A204.1 (cell line): ENCODE measurements at regions not wholly inside any gene's neighbourhood (a gene's known extent, or its start where the extent isn't known, plus 50 kb on each side); places are given as distances from the start of the nearest gene placed in this dataset.
"Not testable (repeated sequence)": the region's sequence is repeated elsewhere in the genome, so short reads cannot be mapped to it uniquely, and the experiment has no call there.

Experiments used
- FAIRE-seq: peaks from 2 replicates; lab custom pipeline; 2012; peaks lifted over from hg19 to GRCh38; lab: Jason Lieb, UNC

DNA sequence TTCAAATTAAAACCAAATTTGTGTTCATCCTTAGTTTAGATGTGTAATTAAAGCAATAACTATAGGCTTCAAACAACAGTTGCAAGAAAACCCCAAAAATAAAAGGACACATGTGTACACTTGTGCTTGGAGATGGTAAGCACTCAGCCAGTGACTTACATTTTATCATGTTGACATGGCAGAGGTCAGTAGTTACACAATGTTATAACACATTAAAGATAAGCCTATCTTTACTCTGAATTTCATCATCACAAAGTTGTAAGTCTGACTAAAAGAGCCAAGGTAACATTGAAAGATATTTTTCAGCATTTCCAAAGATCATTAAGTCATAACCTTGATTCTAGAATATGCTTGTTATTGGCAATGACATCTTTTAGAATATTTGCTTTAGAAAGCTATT is 98.5 kb upstream of the PNPLA4 start:
- FAIRE-seq, result no peak

DNA sequence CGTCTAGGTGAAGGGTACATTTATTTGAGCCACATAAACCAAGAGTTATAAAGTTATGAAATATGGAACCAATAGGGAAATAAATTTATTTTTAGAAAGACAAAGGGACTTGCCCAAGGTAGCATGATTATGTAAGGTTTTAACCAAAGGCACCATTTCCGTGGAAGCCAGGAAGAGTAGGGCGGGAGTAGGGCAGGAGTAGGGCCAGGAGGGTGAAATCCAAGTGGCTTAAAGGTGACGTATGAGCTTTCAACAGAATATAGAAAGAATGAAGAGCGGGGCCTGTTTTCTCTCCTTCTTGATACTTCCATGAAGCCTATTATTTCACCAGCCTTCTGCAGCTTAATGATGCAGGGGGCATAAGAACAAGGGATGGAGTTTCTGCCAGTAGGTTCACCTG is 91.7 kb upstream of the PNPLA4 start:
- no peak for FAIRE-seq

DNA sequence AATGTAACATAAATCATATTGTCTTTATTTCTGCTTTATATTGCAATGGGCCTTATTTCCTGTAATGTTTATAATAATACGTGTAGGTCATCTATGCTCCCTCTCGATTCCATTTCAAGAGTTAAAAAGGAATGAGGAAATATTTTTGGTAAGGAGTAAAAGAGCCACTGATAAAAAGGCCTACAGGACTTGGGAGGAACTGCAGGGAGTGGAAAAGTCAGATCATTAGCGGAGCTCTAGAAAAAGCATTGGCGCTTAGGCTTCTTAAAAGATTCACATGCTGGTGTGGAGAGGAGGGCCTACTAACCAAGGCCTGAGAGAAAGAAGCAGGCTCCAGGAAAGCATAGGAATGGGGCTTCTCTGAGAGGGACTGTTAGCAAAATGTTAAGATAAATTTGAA is 82.9 kb upstream of the PNPLA4 start:
- no peak for FAIRE-seq

DNA sequence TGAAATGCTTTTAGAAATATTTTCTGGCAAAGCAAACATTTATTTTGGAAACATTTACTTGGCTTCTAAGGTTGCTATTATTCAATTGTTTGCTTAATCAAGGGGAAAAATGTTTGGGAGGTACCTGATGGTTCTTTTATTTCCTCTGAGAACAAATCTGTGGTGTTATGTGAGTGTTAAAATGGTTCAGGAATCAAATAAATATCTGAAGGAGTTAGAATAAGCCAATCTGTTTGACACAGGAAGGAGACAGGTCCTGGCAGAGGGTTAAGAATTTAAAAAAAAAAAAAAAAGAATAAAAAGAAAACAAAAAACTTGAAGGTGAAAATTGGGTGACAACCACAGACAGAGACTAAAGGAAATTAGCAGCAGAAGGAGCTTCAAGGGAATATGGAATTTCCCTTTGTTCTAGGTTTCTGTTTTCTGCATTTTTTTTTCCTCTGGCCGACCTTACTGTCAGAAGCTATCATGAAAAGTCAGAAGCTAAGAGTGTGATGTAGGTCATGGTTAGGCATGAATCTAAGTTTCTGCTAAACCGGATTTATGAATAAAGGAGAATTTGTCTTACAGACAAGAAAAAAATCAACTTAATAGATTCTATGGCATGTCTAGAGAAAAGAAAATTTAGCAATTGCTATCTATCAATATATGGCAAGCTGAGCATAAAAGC is 78.6 kb upstream of the PNPLA4 start:
- FAIRE-seq, result no peak

DNA sequence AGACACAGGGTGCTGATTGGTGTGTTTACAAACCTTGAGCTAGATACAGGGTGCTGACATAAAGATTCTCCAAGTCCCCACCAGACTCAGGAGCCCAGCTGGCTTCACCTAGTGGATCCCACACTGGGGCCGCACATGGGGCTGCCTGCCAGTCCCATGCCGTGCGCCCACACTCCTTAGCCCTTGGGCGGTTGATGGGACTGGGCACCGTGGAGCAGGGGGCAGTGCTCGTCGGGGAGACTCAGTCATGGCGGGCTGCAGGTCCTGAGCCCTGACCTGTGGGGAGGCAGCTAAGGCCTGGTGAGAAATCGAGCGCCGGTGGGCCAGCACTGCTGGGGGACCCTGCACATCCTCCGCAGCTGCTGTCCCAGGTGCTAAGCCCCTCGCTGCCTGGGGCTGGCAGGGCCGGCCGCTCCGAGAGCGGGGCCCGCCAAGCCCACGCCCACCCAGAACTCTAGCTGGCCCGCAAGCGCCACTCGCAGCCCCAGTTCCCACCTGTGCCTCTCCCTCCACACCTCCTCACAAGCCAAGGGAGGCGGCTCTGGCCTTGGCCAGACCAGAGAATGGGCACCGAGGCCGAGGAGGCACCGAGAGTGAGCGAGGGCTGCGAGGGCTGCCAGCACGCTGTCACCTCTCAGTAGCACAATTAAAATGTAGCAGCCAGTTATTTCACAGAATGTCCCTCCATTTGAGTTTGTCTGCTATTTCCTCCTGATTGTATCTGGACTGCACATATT is 76.1 kb upstream of the PNPLA4 start:
- FAIRE-seq, result no peak

DNA sequence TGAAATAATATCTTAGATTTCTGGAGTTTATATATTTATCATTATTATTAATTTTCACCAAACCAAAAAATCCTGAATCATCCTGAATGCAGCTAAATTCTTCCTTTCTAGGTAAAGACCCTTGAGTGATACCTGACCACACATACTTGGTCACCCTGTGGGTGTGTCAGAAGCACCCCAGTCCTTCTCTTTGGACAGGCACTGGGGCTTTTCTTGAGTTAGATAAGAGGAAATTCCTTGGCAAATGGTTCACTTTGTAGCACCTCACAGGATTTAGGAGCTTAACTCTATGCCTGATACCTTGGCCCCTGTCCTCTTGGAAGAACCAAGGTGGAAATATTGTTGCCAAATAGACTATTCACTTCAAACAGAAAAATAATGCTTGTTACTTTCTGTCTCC is 69.6 kb upstream of the PNPLA4 start:
- FAIRE-seq, result no peak

DNA sequence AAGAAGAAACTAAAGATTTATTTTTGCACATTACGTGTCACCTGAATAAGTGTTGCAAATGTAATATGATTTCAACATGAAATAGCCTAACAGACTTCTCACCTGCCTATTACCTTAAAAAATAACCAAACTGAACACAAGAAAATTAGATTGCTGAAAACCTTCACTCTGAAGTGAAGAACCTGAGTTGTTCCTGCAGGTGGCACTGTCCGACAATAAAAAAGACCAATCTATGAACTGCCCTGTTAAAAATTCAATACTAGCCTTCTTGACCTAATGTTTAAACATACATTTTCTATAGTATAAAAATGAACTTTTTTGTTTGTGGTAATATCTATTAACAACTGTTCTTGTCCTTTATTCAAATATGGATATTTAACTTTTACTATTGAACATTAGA is 69.2 kb upstream of the PNPLA4 start:
- peak; percentile 98 for FAIRE-seq

DNA sequence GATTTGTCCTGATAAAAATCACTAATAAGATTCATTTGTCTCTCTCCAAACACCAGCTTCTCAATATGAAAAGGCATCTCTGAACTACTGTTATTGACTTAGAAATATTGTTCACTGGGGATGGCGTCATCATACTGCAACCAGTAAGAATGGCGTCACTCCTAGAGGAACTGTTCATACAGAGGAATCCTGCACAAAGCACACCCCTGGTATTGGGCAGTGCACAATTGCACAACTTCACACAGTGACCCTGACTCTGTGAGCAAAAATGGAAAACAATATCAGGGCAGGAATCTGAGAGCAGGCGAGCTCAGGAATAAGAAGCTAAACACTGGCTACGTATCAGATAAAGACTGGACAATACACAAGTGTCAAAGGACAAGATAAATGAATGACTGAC is 66.7 kb upstream of the PNPLA4 start:
- no peak for FAIRE-seq

DNA sequence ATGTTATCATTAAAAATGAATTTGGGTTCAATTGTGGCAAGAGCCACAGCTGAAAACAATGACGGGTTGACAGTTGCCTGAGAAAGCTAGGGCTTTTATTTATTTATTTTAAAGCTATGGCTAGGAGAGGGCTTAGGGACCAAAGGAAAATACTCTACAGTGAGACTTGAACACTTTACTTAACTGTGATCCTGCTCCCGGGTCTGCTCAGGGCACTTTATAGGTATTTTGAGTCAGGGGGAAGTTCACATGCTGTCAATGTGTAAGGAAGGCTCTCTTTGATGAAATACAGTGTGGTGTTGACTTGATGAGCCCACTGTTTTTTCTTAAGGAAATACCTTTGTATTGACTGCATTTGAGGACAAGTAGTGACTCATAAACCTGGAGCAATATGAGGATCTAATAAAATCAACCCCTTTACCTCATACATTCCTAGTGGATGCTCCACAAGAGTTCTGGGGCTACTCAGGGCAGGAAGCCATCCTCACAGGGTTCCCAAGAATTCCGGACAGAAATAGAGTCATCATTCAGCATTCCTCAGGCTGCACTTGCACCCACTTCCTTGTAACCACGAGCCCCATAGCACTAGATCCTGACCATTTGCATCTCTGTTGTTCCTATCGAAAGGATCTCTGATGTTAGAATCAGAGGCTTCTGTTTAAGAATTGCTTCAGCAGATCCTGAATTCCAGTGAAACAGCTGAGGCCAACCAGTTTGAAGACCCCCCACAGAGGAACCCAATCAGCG is 61.0 kb upstream of the PNPLA4 start:
- not testable (repeated sequence) for FAIRE-seq

DNA sequence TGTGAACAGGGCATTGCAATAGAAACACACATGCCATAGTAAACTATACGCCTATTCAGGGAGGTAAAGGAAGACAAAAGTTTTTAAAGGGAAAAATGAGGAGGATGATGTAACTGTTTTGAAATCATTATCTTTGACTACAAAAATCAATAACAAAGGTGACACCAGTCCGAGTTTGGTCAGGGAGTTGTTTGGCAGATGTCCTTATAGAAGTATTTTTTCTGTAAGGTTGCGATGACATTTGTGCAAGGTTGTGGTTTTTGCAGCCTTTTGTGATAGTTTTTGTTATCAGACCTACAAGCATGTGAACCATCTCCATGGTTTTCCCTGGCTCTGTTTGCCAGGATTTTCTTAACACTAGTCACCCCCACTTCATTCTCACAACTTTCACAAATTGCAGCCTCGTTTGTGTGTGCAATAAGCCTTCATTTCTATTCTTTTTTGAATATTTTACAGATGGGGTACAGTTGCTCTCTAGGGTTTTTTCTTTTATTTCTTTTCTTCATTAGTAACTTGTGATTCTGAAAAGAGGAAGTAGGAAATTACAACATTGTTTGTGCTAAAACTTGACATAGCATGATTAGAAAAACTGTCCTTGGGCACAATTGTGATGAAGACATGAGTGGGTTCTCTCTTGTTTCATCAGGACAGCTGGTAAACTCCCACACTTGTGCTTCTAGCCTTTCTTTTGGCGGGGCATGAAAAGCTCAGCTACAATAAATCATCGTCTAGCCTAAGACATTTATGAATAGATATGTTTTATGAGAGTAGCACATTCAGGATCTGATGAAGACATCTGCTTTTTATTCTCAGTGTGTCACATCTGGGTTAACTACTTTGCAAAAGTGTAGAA is 60.2 kb upstream of the PNPLA4 start:
- FAIRE-seq, result no peak

DNA sequence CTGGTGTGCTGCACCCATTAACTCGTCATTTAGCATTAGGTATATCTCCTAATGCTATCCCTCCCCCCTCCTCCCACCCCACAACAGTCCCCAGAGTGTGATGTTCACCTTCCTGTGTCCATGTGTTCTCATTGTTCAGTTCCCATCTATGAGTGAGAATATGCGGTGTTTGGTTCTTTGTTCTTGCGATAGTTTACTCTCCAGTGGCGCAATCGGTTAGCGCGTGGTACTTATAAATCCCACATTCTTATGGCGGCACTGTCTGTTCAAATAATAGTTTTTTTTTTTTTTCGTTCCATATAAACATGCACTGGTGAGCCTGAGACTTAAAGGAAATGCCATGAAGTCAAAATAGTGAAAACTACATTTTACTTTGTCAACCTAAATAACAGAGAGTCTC is 59.5 kb upstream of the PNPLA4 start:
- not testable (repeated sequence) for FAIRE-seq

DNA sequence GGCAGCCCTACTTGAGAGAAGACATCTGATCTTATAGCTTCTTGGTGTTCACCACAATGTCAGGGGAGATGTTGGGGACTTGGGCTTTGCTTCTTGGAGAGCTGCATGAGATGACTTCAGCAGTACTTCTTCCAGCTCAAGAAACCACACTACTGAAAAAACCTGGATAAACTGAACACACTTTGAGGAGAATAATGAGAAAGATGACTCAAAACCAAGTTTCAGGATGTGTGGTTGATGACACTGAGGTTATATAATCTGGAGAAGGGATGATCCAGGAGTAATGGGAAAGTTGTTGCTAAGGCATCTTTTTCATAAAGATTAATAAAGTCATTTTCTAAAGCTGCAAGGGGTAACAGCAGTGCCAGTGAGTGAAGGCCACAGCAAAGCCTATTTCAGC is 58.4 kb upstream of the PNPLA4 start:
- FAIRE-seq, result no peak

DNA sequence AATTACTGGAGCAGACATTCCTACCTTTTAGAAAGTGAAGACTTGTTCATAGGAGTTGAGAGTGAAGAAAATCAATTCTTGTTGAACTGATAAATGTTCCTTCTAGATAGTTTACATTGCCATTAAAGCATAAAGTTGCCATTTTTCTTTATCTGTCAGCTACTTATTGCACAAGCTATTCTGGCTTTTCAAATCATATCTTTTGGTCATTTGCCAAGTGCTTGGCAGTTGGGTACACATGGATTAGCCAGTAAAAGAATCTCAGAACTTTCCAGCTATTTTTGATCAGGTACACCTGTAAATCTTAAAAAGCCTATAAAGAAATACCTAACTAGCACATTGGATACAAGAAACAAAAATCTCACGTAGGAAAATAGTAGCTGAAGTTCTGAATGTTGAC is 56.4 kb upstream of the PNPLA4 start:
- FAIRE-seq, result no peak
